GM12878 (cell line): ENCODE measurements at regions not wholly inside any gene's neighbourhood (a gene's known extent, or its start where the extent isn't known, plus 50 kb on each side); places are given as distances from the start of the nearest gene placed in this dataset.

Experiments used
- ATAC-seq: fragments of 200-7000 bp; cut with Tn5 transposase; 3 replicates; pipeline ENCODE4 v1.9.1; 2020; ENCODE audit warnings: mild to moderate bottlenecking, moderate library complexity
- BruUV-seq: library from RNA; stranded (reverse); fragments of 400-500 nt; replicated peaks from 2 replicates; lab custom pipeline; 2021; lab: Mats Ljungman, UMichigan
- CTCF ChIA-PET: fragments of 300-600 bp; sonication (Branson Sonifier 250); formaldehyde crosslinking; extraction: SDS; loops from one replicate; lab custom pipeline; 2021; ENCODE audit warnings: inconsistent platforms; lab: Yijun Ruan, JAX
- POLR2A ChIA-PET: fragments of 350-600 bp; formaldehyde crosslinking; extraction: SDS; loops from one replicate; lab custom pipeline; 2021; ENCODE audit warnings: inconsistent platforms; lab: Charles Lee
- RAD21 ChIA-PET: fragments of 300-600 bp; sonication (Branson Sonifier 250); formaldehyde crosslinking; loops from one replicate; lab custom pipeline; 2023; ENCODE audit warnings: antibody characterized with exemption; ENCODE audit not compliant: unreplicated experiment; lab: Charles Lee
- SMC1A ChIA-PET: fragments of 300-600 bp; sonication (Branson Sonifier 250); formaldehyde crosslinking; loops from one replicate; lab custom pipeline; 2023; ENCODE audit not compliant: unreplicated experiment, uncharacterized antibody; lab: Charles Lee
- DNase-seq: peaks from one replicate; pipeline ENCODE4 v3.0.0-alpha.2; 2011; ENCODE audit warnings: low read depth, low spot score
- FAIRE-seq: peaks from 3 replicates; lab custom pipeline; 2011; peaks lifted over from hg19 to GRCh38; lab: Jason Lieb, UNC
- H2AFZ ChIP-seq: 2 replicates; pipeline ENCODE4 v1.6.0; 2011; ENCODE audit warnings: low read depth, low read length, control low read depth; ENCODE audit not compliant: control insufficient read depth
- H3K27ac ChIP-seq: 2 replicates; pipeline ENCODE4 v1.5.1; 2011; ENCODE audit warnings: control low read depth; ENCODE audit not compliant: control insufficient read depth, insufficient read depth
- H3K27me3 ChIP-seq, 2 experiments: replicated peaks in 1 of 2; 2 replicates each; pipeline versions ENCODE4 v1.6.0 to v1.6.1; 2011; ENCODE audit warnings: low read length in 1 of 2; ENCODE audit not compliant: control insufficient read depth in 2 of 2, insufficient read depth in 2 of 2
- H3K36me3 ChIP-seq, 2 experiments: 2 replicates each; pipeline ENCODE4 v1.5.1; 2011; ENCODE audit warnings: low read length in 1 of 2; ENCODE audit not compliant: control insufficient read depth in 2 of 2, insufficient read depth in 2 of 2
- H3K4me1 ChIP-seq: 2 replicates; pipeline ENCODE4 v1.6.1; 2011; ENCODE audit warnings: mild to moderate bottlenecking, low read length, moderate library complexity, mixed read lengths; ENCODE audit not compliant: control insufficient read depth, insufficient read depth
- H3K4me2 ChIP-seq: 2 replicates; pipeline ENCODE4 v1.6.0; 2011; ENCODE audit warnings: control low read depth; ENCODE audit not compliant: control insufficient read depth, insufficient read depth
- H3K4me3 ChIP-seq: fragments of 200-600 bp; sonication (generic); 2 replicates; pipeline ENCODE4 v1.5.1; 2016
- H3K79me2 ChIP-seq: 2 replicates; pipeline ENCODE4 v1.6.0; 2011; ENCODE audit warnings: low read length; ENCODE audit not compliant: control insufficient read depth, insufficient read depth
- H3K9ac ChIP-seq: 2 replicates; pipeline ENCODE4 v1.8.0; 2011; ENCODE audit warnings: low read length, control low read depth, mixed read lengths; ENCODE audit not compliant: control insufficient read depth, insufficient read depth
- H3K9me3 ChIP-seq: replicated peaks from 3 replicates; pipeline ENCODE4 v1.5.1; 2011; ENCODE audit warnings: mild to moderate bottlenecking, low read length; ENCODE audit not compliant: control insufficient read depth, insufficient read depth
- H4K20me1 ChIP-seq: 2 replicates; pipeline ENCODE4 v1.6.0; 2011; ENCODE audit not compliant: control insufficient read depth, insufficient read depth
- ETV6 ChIP-seq, 2 experiments: fragments of 450-650 bp in 1 of 2; IDR thresholded peaks in 1 of 2; conservative IDR thresholded peaks in 1 of 2; 2 replicates each; pipeline ENCODE4 v1.6.1; 2014; ENCODE audit warnings: antibody characterized with exemption in 1 of 2, borderline replicate concordance in 1 of 2, low read depth in 1 of 2, mild to moderate bottlenecking in 1 of 2, moderate library complexity in 1 of 2
- IKZF1 ChIP-seq: fragments of 450-650 bp; conservative IDR thresholded peaks from 2 replicates; pipeline ENCODE4 v1.6.1; 2017; ENCODE audit warnings: antibody characterized with exemption, mild to moderate bottlenecking
- KLF5 ChIP-seq: fragments of 450-650 bp; IDR thresholded peaks from 2 replicates; pipeline ENCODE4 v1.6.1; 2014; ENCODE audit warnings: mild to moderate bottlenecking; ENCODE audit not compliant: partially characterized antibody
- NRF1 ChIP-seq: conservative IDR thresholded peaks from 2 replicates; pipeline ENCODE4 v1.6.1; 2011; ENCODE audit warnings: mild to moderate bottlenecking, low read depth, low read length, improper control_type of control experiment
- SP1 ChIP-seq: IDR thresholded peaks from one replicate; pipeline ENCODE4 v1.6.1; 2011; ENCODE audit warnings: low read depth, low read length
- TCF7 ChIP-seq: IDR thresholded peaks from 2 replicates; pipeline ENCODE4 v1.6.1; 2014; ENCODE audit warnings: antibody characterized with exemption, borderline replicate concordance
- USF1 ChIP-seq: IDR thresholded peaks from 2 replicates; pipeline ENCODE4 v1.6.1; 2011; ENCODE audit warnings: borderline replicate concordance, low read depth, mild to moderate bottlenecking, moderate library complexity, mixed read lengths, low read length; ENCODE audit not compliant: insufficient read depth; ENCODE audit errors: extremely low read length
- WRNIP1 ChIP-seq: IDR thresholded peaks from 2 replicates; pipeline ENCODE4 v1.6.1; 2011; ENCODE audit warnings: low read depth, low read length, improper control_type of control experiment, borderline replicate concordance
- ZBTB11 ChIP-seq: fragments of 450-650 bp; formaldehyde crosslinking; IDR thresholded peaks from 2 replicates; pipeline ENCODE4 v1.5.0; 2022; ENCODE audit warnings: mild to moderate bottlenecking, missing genetic modification characterization
- ZBTB40 ChIP-seq: fragments of 450-650 bp; IDR thresholded peaks from 2 replicates; pipeline ENCODE4 v1.6.1; 2016; ENCODE audit warnings: mild to moderate bottlenecking, moderate library complexity, borderline replicate concordance
- WGBS: methylation state at CpG from one replicate; pipeline ENCODE4 v1.1.6; 2016; ENCODE audit warnings: low lambda C conversion rate; ENCODE audit not compliant: insufficient replicate concordance, insufficient coverage; ENCODE audit errors: missing lambda C conversion rate; 5-methylcytosine and 5-hydroxymethylcytosine counted together
- in situ Hi-C: fragments of 300-500 bp; cut with MboI; formaldehyde crosslinking; loops from 9 replicates; pipeline ENCODE4 v1.14.3; 2018; ENCODE audit warnings: mixed read lengths
- intact Hi-C: fragments of 100-400 bp; cut with micrococcal nuclease; formaldehyde crosslinking; loops from one replicate; pipeline ENCODE4 v1.14.2; 2022; ENCODE audit not compliant: unreplicated experiment

GRCh38 chr21:16264319-16264718 lies 534.5 kb downstream of the USP25 start:
- no peak for DNase-seq
- no peaks in the 10 kb centered on the region for H3K79me2 ChIP-seq
- H3K9me3 ChIP-seq: no peaks in the 10 kb centered on the region; the same call in 2 of the 3 replicates
- H3K4me2 ChIP-seq: no peak overlapping the region
- no peak overlapping the region for H3K4me3 ChIP-seq
- no peak for FAIRE-seq
- H3K36me3 ChIP-seq: no peaks in the 10 kb centered on the region
- no peak for TF ChIP-seq ZBTB40
- no peak for TF ChIP-seq NRF1
- no peak for TF ChIP-seq IKZF1
- TF ChIP-seq ZBTB11 (CRISPR knock-in tag): no peak
- TF ChIP-seq WRNIP1: no peak
- no peak for TF ChIP-seq KLF5
- TF ChIP-seq ETV6 (conservative IDR thresholded peaks at IDR 0.05 in 1 of 2, IDR thresholded peaks at IDR 0.05 in 1 of 2; ENCODE audit: borderline replicate concordance in 1 of 2, low read depth in 1 of 2): no peak
- no peak for TF ChIP-seq SP1
- no peak for TF ChIP-seq TCF7
- no peak for TF ChIP-seq USF1
- H3K27ac ChIP-seq: no peak overlapping the region
- H3K4me1 ChIP-seq: no peaks in the 10 kb centered on the region
- H3K27me3 ChIP-seq: no peaks in the 10 kb centered on the region
- no peak overlapping the region for H3K9ac ChIP-seq
- H4K20me1 ChIP-seq: no peaks in the 10 kb centered on the region
- ChIA-PET RAD21 (no interaction called here), POLR2A (no interaction called here), SMC1A (no interaction called here), CTCF (no interaction called here)
- no TSS peak for BruUV-seq
- ATAC-seq: no peak
- 13% methylated on average over 4 of the region's 4 CpGs for WGBS
- intact Hi-C loops (no loop called here), in situ Hi-C loops (no loop called here)
- H2AFZ ChIP-seq: no peak overlapping the region
